ENCODE measurements at regions not wholly inside any gene's neighbourhood (a gene's known extent, or its start where the extent isn't known, plus 50 kb on each side); places are given as distances from the start of the nearest gene placed in this dataset.
"Not testable (repeated sequence)": the region's sequence is repeated elsewhere in the genome, so short reads cannot be mapped to it uniquely, and the experiment has no call there.

DNA sequence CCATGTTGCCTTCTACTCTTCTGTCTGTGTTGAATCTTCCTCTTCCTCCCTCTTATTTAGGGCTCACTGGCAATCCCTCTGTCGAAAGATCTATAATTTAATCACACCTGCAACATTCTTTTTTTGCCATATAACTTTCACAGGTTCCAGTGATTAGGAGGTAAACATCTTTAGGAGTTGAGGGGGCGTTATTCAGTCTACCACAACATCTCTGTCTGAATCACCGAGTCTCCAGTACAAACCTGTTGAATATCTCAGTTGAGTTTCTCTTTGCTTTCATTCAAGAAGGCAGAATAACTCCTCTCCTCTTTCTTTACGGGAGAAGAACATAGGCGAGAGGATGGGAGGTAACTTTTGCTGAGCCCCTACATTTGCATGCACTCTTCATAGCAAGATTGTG, 101.9 kb upstream of the CDC42BPA start:
- no peaks in the 10 kb centered on the region for H3K9me3 Mint-ChIP-seq
- DNase-seq = no peak
- no peaks in the 10 kb centered on the region for H3K36me3 Mint-ChIP-seq
- no peak overlapping the region for H3K4me3 Mint-ChIP-seq
- no peak overlapping the region for H3K27ac Mint-ChIP-seq
- H3K4me1 Mint-ChIP-seq = no peaks in the 10 kb centered on the region
- POLR2A ChIA-PET = no interaction called here
- no peak for ATAC-seq (ENCODE audit: low read depth)
- H3K27me3 Mint-ChIP-seq = peaks cover 11% of the 10 kb centered on the region

DNA sequence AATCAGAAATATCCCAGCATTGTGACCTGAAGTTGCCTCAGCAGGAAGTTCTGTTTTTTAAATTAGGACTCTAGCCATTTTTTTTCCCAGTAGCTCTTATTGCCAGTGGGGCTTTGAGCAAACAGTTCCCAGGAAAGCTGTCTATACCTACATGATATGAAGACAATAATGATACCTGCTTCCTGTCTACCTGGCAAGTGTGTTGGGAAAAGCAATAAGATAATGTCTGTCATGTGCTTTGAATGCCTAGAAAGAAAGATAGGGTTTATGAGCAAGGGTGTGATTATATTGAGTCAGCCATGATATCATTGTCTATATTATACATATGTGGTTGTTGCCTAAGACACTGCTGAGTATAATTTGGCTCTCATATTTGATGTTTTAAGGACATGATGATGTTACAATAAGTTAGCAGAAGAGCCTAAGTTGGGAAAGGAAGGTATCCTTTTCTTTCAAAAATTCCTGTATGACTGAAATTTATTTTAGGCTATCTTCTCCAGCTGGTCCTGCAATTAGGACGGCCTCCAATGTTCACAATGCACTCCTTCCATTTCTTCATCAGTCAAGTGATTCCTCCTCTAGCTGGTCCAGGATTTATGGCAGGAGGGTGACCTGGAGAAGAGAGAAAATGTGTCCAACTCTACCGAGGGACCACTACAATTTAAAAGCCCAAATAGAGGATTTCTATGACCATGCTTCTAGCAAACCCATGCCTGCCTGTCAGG, 99.6 kb upstream of the CDC42BPA start:
- no peak overlapping the region for H3K4me3 Mint-ChIP-seq
- ATAC-seq (ENCODE audit: low read depth) (no peak), DNase-seq (no peak)
- no peak overlapping the region for H3K27ac Mint-ChIP-seq
- no peaks in the 10 kb centered on the region for H3K9me3 Mint-ChIP-seq
- H3K36me3 Mint-ChIP-seq = no peaks in the 10 kb centered on the region
- POLR2A ChIA-PET = no interaction called here
- H3K4me1 Mint-ChIP-seq = no peaks in the 10 kb centered on the region
- peaks cover 15% of the 10 kb centered on the region for H3K27me3 Mint-ChIP-seq

DNA sequence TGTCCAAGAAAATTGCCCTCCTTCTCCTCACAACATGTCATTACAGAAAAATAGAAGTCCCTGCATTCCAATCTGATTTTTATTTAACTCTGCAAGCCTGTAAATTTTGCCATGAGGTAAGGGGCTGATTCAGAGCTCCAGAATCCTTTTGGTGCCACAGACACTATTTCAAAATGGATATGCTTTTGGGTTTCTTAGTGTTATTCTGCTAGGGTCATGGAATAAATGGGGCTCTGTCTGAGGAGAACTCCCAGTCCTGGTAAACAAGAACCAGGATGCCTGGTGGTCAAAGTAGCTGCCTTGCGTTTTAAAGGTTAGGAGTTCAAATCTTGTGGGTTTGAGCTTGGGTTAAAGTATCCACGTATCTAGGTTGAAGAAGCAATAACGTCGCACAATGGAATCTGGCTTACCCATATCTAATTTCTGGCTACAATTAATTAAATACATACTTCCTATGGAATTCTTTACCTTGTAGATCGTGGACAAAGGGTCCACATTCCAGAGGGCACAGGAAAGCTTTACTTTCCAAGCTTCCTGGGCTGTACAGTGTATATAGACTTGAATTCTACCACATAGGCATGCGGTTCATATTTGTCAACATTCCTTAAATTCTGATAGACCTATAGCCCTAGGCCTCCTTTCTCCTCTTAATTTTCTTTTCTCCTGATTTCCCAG, 98.0 kb upstream of the CDC42BPA start:
- ATAC-seq (ENCODE audit: low read depth) = no peak
- Mint-ChIP-seq H3K9me3 (no peaks in the 10 kb centered on the region), H3K4me1 (no peaks in the 10 kb centered on the region), H3K27me3 (peaks cover 15% of the 10 kb centered on the region), H3K27ac (no peak overlapping the region), H3K4me3 (no peak overlapping the region), H3K36me3 (no peaks in the 10 kb centered on the region)
- no peak for DNase-seq
- POLR2A ChIA-PET = no interaction called here

DNA sequence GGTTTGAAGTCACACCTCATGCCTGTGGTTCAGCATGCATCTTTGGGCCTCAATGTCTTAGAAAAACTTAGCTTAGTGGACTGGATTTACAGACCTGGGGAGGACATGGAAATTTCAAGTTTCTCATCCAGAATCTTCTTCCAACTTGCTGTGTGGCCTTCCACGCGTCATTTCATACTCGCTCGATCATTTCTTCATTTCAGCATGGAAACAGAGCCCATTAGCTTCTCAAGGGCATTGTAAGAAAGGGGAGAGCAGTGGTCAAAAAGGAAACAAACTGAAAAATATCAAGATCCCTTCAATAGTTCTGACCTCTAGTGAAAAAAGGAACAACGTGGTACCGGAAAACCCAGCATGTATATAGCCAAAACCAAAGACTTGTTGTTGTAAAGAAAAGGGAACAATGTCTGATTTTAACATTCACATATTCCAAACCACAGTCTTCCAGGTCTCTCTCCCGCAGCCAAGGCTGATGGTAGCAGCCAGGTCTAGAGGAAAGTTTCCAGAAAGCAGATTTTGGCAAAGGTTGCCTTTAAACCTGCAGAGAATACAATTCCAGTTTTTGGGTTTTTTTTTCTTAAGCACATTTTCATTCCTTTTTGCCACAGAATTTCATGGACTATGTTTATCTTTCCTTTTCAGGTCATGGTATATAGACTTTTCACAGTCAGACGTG, 97.0 kb upstream of the CDC42BPA start:
- DNase-seq = no peak
- POLR2A ChIA-PET = no interaction called here
- no peak overlapping the region for H3K27ac Mint-ChIP-seq

DNA sequence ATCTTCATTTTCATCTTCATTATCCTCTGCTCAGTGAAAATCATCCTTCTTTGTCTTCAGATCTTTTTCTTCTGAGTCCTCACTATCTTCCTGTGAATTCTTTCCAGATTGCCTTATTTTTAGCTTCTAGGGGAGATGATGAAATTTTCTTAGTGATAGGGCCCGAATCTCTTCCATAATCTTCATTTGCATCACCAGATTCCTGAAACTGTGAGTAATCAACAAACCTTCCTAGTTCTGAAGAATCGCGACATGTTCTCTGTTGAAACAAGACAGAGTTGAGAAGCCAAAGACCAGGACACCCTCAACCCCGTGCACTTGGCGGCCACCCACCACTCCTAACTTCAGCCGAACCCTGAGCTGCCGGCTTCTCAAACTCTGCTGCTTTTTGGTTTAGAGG, 92.8 kb upstream of the CDC42BPA start:
- POLR2A ChIA-PET = no interaction called here
- Mint-ChIP-seq H3K27ac (no peak overlapping the region), H3K4me3 (no peak overlapping the region), H3K9me3 (no peaks in the 10 kb centered on the region), H3K36me3 (no peaks in the 10 kb centered on the region), H3K27me3 (peaks cover 14% of the 10 kb centered on the region), H3K4me1 (no peaks in the 10 kb centered on the region)
- ATAC-seq (ENCODE audit: low read depth) (no peak), DNase-seq (no peak)

More for the DNA sequence above, 97.0 kb upstream of the CDC42BPA start:
- ATAC-seq (ENCODE audit: low read depth) = no peak
- H3K9me3 Mint-ChIP-seq = no peaks in the 10 kb centered on the region
- H3K27me3 Mint-ChIP-seq = peaks cover 15% of the 10 kb centered on the region
- no peaks in the 10 kb centered on the region for H3K4me1 Mint-ChIP-seq
- no peaks in the 10 kb centered on the region for H3K36me3 Mint-ChIP-seq
- H3K4me3 Mint-ChIP-seq = no peak overlapping the region

DNA sequence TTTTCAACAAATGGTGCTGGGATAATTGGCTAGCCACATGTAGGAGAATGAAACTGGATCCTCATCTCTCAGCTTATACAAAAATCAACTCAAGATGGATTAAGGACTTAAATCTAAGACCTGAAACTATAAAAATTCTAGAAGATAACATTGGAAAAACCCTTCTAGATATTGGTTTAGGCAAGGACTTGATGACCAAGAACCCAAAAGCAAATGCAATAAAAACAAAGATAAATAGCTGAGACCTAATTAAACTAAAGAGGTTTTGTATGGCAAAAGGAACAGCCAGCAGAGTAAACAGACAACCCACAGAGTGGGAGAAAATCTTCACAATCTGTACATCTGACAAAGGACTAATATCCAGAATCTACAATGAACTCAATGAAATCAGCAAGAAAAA, 88.0 kb upstream of the CDC42BPA start:
- H3K36me3 Mint-ChIP-seq; H3K27ac Mint-ChIP-seq; DNase-seq; H3K4me3 Mint-ChIP-seq; ATAC-seq (ENCODE audit: low read depth); H3K4me1 Mint-ChIP-seq; POLR2A ChIA-PET; H3K9me3 Mint-ChIP-seq: not testable (repeated sequence)
- peaks cover 13% of the 10 kb centered on the region for H3K27me3 Mint-ChIP-seq

DNA sequence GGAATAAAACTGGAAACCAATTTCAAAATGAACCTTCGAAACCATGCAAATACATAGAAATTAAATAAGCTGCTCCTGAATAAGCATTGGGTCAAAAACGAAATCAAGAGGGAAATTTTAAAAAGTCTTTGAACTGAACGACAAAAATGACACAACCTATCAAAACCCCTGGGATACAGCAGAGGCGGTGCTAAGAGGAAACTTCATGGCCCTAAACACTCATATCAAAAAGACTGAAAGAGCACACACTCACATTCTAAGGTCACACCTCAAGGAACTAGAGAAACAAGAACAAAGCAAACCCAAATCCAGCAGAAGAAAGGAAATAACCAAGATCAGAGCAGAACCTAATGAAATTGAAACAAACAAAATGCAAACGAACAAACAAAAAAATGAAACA, 85.2 kb upstream of the CDC42BPA start:
- no peak overlapping the region for H3K4me3 Mint-ChIP-seq
- no peak for DNase-seq
- ATAC-seq (ENCODE audit: low read depth) = no peak
- no peak overlapping the region for H3K27ac Mint-ChIP-seq
- no peaks in the 10 kb centered on the region for H3K36me3 Mint-ChIP-seq
- H3K27me3 Mint-ChIP-seq = peaks cover 8% of the 10 kb centered on the region
- POLR2A ChIA-PET = no interaction called here
- no peaks in the 10 kb centered on the region for H3K9me3 Mint-ChIP-seq
- H3K4me1 Mint-ChIP-seq = no peaks in the 10 kb centered on the region

DNA sequence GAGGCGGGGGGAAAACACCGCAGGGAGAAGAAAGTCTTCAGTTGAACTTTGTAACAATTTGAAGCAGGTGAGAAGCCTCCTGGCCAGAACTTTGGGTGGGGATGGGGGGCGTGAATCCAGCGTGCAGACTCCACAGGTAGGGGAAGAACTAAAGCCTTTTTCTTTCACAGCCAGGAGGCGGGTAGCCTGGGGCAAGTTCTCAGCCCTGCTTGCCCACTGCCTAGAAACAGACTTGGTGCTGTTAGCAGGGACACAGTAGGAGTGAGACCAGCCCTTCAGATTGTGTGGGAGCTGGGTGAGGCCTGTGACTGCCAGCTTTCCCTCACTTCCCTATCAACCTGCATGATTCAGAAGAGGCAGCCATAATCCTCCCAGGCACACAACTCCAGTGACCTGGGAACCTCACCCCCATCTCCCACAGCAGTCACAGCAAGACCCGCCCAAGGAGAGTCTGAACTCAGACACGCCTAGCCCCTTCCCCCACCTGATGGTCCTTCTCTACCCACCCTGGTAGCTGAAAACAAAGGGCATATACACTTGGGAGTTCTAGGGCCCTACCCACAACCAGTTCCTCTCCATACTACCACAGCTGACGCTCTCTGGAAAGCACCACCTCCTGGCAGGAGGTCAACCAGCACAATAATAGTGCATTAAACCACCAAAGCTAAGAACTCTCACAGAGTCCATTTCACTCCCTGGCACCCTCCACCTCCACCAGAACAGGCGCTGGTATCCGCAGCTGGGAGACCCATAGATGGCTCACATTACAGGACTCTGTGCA, 83.5 kb upstream of the CDC42BPA start:
- no peaks in the 10 kb centered on the region for H3K4me1 Mint-ChIP-seq

DNA sequence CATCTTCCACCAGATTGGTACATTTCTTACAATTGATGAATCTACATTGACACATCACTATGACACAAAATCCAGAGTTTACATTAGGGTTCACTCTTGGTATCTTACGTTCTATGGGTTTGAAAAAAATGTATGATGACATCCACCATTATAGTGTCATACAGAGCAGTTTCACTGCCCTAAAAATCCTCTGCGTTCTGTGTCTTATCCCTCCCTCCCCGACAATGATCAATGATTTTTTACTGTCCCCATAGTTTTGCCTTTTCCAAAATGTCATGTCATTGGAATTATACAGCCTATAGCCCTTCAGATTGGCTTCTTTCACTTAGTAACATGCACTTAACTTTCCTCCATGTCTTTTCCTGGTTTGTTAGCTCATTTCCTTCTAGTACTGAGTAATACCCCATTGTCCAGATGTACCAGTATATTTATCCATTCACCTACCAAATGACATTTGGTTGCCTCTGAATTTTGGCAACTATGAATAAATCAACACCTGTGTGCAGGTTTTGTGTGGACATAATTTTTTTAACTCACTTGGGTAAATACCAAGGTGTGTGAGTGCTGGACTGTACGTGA, 80.9 kb upstream of the CDC42BPA start:
- Mint-ChIP-seq H3K4me3 (no peak overlapping the region), H3K27me3 (peaks cover 6% of the 10 kb centered on the region), H3K27ac (no peak overlapping the region), H3K4me1 (no peaks in the 10 kb centered on the region), H3K9me3 (no peaks in the 10 kb centered on the region), H3K36me3 (no peaks in the 10 kb centered on the region)
- DNase-seq (no peak), ATAC-seq (ENCODE audit: low read depth) (no peak)
- POLR2A ChIA-PET = no interaction called here

More for the DNA sequence above, 83.5 kb upstream of the CDC42BPA start:
- no peak for ATAC-seq (ENCODE audit: low read depth)
- H3K4me3 Mint-ChIP-seq = no peak overlapping the region
- H3K36me3 Mint-ChIP-seq = no peaks in the 10 kb centered on the region
- peaks cover 8% of the 10 kb centered on the region for H3K27me3 Mint-ChIP-seq
- POLR2A ChIA-PET = no interaction called here
- no peak overlapping the region for H3K27ac Mint-ChIP-seq
- no peak for DNase-seq
- no peaks in the 10 kb centered on the region for H3K9me3 Mint-ChIP-seq

DNA sequence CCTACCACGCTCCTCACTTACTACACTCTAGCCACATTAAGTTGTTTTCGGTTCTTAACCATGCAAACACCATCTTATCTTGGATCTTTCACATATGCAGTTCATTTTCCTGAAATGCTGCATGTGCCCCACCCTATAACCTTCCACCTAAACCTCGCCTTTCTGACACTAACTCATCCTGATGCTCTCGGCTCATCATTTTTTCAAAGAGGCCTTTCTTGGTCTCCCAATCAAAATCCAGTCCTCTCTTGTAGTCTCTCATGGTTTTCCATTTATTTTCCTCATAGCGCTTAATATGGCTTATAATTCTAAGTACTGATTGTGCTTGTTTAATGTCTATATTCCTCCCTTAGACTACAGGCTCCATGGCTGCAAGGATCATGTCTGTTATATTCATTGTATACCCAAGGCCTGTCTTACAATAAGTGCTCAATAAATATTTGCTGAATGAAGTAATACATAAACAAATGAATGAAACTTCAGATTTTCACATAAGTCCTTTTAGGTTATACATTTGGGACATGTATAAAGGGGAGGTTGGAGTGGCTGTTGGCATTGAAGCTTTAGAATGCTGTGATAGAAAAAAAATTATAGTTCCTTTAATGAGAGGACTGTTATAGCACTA, 79.2 kb upstream of the CDC42BPA start:
- POLR2A ChIA-PET = no interaction called here
- Mint-ChIP-seq H3K4me3 (no peak overlapping the region), H3K4me1 (no peaks in the 10 kb centered on the region), H3K27me3 (peaks cover 2% of the 10 kb centered on the region), H3K27ac (no peak overlapping the region), H3K9me3 (no peaks in the 10 kb centered on the region), H3K36me3 (no peaks in the 10 kb centered on the region)
- DNase-seq (no peak), ATAC-seq (ENCODE audit: low read depth) (no peak)

DNA sequence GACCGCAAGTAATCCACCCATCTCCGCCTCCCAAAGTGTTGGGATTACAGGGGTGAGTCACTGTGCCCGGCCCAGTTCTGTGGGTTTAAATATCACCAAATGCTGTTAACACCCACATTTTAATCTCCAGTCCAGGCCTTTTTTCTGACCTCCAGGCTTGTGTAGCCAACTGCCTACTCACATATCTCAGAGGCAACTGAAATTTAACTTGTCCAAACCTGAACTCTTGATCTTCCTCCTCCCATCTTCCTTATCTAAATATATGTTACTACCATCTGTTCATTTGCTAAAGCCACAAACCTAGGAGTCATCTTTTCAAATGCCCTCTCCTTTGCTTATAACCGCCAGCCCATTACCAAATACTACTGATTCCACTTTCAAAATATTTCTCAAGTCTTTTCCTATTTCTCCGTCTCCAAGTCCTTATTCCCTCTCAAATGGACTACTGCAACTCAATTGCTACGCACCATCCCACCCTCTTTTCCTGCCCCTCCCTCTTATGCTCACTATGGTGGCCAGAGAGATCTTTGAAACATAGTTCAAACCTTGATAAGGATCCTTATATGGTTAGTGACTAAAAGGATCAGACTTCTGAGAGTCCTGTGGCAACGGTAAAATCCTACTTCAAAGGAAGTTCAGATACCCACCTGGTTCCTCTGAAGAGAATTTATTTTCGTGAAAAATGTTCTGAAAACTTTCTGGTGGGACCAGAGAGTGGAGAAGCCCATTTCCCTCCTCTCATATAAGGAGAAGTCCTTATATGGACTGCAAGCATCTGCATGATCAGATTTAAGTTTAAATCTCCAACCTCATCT, 78.5 kb upstream of the CDC42BPA start:
- Mint-ChIP-seq H3K4me3 (no peak overlapping the region), H3K36me3 (no peaks in the 10 kb centered on the region), H3K4me1 (no peaks in the 10 kb centered on the region), H3K9me3 (no peaks in the 10 kb centered on the region), H3K27me3 (peaks cover 3% of the 10 kb centered on the region), H3K27ac (no peak overlapping the region)
- POLR2A ChIA-PET = no interaction called here
- ATAC-seq (ENCODE audit: low read depth) = no peak
- DNase-seq = no peak

DNA sequence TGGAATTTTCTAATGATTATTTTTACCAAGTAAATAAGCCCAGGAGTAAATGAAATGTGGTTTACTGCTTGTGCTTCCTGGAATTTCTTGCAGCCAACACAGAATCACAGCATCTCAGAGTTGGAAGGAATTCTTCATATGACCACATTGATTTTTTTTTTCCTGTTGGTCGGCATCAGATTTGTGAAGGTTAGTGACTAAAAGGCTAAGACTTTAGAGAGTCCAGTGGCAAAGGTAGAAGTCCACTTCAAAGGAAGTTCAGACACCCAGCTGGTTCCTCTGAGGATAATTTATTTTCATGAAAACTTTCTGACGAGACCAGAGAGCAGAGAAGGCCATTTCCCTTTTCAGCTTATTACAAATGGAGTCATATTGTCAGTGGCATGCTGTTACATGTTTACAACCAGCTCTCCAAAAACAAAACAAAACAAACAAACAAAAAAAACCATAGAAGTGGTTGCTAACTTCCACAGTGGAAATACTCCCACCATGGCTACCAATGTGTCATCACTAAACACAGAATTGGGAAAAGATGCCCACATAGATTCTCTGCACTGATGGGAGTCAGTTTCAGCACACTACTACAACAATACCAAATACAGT, 77.2 kb upstream of the CDC42BPA start:
- no peak for ATAC-seq (ENCODE audit: low read depth)
- no peaks in the 10 kb centered on the region for H3K9me3 Mint-ChIP-seq
- H3K27ac Mint-ChIP-seq = no peak overlapping the region
- no peaks in the 10 kb centered on the region for H3K36me3 Mint-ChIP-seq
- H3K4me3 Mint-ChIP-seq = no peak overlapping the region
- DNase-seq = no peak
- POLR2A ChIA-PET = no interaction called here
- H3K27me3 Mint-ChIP-seq = peaks cover 9% of the 10 kb centered on the region
- H3K4me1 Mint-ChIP-seq = no peaks in the 10 kb centered on the region
